ENCODE measurements at regions not wholly inside any gene's neighbourhood (a gene's known extent, or its start where the extent isn't known, plus 50 kb on each side); places are given as distances from the start of the nearest gene placed in this dataset.

- TF ChIP-seq CTCF (optimal IDR thresholded peaks at IDR 0.05 in 1 of 3, IDR thresholded peaks at IDR 0.05 in 1 of 3, conservative IDR thresholded peaks at IDR 0.05 in 1 of 3; ENCODE audit: extremely low read depth in 1 of 3, insufficient read depth in 2 of 3, low read length in 3 of 3) (no peak), EZH2 (IDR thresholded peaks at IDR 0.05; ENCODE audit: low read length) (no peak)
These were observed 513.0 kb downstream of the MTRR start for GRCh38 chr5:8381972-8382371.

All from keratinocyte (primary cell).